HG03103 (cell line): ENCODE measurements at regions not wholly inside any gene's neighbourhood (a gene's known extent, or its start where the extent isn't known, plus 50 kb on each side); places are given as distances from the start of the nearest gene placed in this dataset.

ENCODE experiments used
- ATAC-seq: cut with Tn5 transposase; IDR thresholded peaks from one replicate; pipeline ENCODE4 v1.9.1; 2021; ENCODE audit warnings: low read depth; ENCODE audit not compliant: unreplicated experiment

DNA sequence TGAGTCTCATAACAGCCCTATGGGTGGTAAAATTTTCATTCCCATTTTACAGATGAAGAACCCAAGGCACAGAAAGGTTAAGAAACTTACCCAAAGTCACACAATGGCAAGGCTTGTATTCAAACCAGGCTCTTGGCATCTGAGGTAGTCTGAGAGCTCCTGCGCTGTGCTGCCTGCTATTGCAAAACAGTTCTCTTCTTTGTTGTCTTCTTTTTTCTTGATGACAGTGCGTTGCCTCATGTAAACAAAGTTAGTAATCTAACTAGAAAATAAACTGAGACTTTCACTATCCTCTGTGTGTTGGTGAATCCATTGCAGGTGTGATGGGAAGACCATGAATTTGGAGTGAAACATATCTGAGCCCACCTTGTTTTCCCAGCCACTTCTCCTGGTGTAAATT is 240.8 kb downstream of the PTEN start:
- ATAC-seq: no peak

DNA sequence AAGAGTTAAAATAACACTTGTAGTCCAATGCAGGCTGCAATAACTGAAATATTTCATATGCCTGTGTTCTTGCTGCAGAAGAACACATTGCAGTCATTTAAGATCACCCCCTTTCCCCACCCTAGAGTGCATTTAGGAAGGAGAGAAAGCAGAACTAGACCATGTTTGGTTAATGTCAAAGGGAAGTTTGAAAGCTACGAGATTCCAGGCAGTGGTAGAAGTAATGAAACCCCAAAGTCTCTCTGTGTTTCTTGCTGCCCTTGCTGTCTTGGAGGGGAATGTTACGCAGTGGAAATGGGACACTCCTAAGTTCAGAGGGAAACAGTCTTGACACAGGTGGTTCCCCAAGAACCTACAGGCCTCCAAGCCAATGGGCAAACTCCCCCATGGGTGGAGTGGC is 242.9 kb downstream of the PTEN start:
- ATAC-seq: no peak

DNA sequence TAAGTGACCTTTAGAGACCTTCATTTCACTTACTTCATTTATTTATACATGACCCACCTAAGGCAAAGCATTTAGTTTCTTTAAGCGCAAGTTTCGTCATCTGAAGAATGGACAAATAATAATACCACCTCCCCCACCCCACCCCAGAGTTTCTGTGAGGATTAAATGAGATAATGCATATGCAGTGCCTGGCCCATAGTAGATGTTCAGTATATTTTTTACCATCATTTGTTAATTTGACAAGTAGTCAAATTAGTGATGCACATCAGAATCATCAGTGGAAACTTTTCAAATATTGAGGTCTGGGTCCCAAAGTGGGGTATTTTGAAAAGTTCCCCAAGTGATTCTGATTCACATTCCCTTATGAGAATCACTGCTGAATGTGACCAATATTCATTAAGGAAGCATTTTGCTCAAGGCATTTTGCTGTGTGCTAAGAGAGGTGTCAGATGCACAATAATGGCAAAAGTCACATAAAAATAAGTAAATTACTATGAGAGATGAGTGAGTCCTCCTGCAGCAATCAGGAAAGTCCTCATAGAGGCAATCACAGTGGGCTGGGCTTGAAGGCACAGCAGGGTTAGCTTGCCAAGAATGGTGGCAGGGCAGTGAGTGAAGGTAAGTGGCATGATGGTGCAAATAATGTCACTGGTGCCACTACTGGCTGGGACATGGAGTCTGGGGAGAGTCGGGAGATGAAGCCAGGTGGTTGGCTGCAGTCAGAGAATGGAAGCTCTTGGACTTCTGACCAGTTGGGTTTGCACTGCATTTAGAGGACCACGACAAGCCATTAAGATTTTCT is 244.1 kb downstream of the PTEN start:
- ATAC-seq: no peak

DNA sequence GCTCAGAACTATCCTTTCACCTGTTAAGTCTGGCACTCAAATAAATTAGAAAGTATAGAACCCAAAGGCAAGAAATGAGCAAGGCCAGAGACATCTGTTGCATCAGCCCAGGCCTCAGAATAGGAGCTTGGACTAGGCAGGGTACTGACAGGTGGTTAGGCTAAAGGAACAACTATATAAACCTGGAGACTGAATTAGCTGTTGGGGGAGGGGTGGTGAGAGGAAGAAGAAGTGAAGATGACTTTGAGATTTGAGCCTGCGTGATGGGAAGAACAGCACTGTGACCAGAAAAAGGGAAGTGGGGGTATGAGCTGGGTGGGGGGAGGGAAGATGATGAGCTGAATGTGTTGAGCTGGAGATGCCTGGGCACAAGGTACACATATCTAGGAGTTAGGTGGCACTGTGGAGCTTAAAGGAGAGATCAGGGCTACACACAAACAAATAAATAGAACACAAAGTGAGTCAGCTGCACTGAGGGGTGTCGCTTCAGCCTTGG is 244.7 kb downstream of the PTEN start:
- peak; percentile 43 for ATAC-seq

DNA sequence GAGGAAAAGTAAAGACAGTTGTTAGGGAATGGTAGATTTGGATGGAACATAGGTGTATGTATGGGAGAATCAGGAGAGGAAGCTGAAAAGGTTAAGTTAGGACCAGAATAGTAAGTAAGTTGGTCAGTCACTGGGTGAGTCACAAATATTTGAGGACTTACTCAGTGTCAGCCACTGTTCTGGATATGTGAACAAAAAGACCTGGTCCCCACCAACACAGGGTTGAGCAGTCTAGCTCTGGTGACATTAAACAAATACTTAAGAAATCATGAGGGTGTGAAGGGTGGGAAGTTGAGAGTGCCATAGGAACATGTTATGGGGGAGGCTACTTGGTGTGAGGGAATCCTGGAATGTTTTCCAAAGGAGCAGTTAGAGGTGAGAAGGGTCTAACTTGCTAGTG is 246.9 kb downstream of the PTEN start:
- ATAC-seq: no peak

DNA sequence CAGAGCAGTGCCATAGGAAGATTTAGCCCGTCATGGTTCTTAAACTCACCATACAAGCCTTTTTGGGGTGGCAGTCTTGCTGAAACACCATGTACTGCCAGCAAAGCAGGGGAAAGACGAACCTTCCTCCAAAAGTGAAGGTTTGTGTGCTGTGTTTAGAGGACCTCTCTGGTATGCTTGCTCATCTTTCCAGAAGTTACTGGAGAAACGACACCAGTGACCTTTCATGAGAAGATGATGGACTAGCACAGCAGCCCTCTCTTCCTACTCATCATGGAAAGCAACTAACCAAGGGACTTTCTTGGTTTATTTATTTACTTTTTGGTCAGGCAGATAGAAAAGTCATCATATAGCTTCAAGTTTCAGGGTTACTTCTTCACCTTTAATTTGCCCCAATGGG is 247.4 kb downstream of the PTEN start:
- ATAC-seq: no peak

DNA sequence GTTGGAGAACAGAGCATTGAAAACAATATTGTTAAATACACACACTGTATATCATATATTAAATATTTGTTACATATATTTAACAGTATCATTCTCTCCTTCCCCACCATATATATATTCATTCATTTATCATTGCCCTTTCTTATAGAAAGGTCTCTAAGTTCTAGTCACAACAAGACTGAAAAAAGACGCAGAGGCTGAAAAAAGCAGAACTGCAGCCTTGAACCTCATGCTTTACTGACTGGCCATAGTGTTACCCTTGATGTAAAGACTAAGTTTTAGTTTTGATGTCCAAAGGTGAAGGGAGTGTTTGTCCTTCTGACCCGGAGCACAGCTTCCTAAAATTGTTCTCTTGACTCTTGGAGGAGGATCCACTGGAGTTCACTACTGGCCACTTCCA is 247.9 kb downstream of the PTEN start:
- no peak for ATAC-seq

DNA sequence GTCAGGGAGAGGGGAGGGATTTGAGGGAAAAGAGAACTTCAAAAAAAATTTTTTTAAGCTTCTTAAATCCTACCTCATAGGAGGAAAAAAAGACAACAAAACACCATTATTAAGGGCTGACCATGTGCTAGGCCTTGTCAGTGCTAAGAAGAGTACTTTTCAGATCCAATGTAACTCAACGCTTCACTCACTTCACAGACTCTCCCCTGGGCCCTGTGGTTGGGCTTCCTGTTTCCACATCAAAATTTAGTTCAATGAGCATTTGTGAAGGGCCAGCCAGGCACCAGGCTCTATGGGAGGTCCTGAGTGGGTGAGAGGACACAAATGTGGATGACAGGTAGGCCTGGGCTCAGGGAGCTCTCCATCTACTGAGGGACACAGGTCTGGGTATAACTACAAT is 249.8 kb downstream of the PTEN start:
- ATAC-seq: no peak

DNA sequence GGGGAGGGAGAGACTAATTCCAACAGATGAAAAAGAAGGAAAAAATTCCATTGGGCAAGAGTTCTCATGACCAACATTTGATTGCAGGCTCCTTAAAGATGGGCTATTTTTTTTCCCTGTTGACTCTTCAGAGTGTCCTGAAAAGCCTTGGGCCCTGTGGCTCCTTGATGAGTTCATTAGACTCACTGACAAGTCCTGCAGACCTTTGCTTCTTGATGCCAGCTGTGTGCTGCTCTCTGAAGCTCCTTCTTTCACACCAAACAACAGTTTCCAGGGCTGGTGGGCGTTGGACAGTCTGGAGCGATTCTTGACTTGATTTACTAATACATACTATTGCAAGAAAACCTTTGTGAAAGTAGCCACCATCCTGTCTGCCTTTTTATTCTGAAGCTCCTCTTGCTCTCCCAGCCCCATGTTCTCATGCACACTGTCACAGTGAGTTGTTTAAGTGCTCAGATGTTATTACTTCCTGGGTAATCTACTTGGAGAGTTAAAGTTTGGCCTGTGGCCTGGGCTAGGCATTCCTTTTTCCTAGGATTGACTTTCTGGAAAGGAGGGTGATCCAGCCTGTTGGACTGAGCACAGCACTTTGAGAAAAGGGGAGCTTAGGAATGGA is 250.3 kb downstream of the PTEN start:
- ATAC-seq: no peak

DNA sequence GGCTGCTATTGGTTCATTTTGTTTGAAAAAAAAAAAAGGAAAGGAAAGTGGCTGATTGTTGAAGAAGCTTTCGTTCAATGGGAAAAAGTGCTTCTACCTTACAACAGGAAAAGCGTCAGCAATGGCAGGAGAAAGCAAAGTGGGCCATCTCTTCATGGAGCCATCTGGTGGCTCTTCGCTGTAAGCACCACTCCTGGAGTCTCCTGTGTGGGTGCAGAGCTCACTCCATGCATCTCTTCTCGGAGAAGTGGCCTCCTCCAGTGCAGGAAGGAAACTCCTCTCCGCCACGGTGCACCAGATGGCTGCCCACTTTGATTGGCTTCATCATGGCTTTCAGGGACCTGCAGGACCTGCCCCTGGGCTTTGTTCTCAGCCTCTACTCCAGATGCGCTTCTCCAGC is 250.9 kb downstream of the PTEN start:
- no peak for ATAC-seq

DNA sequence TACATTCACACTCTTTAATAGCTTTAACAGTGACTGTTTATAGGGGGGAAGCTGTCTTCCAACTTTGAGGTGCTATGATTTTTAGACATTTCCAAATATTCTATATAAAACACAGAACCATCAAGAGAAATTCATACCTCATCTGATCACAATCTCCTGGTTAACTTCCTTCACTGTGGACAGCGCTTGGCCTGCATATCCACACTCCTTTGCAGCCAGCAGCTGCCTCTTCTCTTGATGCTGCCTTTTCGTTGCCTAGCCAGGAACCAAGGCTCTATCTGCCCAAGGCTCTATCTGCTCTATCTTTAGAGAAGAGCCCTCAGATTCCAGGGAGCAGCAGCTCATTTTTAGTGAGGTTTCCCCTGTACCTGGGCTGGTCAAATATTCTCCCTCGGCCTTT is 252.0 kb downstream of the PTEN start:
- no peak for ATAC-seq

DNA sequence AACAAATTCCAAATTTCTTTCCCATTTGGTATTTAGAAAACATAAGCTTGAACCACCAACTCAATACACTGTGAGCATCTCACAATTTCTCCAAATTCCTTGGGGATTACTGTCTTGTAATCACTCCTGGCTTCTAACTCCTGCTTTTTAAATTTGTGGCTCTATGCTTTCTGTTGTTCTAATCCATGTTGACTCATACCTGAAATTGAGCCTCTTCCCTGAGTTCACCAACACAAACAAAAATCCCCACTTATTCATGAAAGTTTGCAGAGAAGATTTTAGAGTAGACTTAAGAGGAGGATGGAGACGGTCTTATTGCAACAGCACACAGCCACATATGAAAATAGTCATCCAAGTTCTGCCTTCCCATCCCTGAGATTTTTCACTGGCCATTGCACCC is 252.5 kb downstream of the PTEN start:
- no peak for ATAC-seq

DNA sequence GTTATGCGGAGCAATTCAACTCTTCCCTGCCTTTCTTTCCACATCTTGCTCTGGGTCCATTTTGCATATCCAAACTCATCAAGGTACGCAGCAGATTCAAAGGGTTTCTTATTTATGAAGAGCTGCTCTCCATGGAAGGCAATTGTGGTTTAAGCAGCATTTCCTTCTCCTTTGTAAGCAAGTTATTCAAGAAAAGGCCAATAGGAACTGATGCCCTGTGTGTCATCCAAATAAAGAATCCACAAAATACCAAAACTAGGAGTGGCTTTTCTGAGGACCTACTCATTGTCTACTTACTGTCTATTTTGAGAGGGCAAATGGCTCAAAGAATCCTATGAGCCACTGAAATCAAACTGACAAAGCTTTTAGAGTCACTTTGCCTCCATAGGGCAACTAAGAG is 253.1 kb downstream of the PTEN start:
- no peak for ATAC-seq

DNA sequence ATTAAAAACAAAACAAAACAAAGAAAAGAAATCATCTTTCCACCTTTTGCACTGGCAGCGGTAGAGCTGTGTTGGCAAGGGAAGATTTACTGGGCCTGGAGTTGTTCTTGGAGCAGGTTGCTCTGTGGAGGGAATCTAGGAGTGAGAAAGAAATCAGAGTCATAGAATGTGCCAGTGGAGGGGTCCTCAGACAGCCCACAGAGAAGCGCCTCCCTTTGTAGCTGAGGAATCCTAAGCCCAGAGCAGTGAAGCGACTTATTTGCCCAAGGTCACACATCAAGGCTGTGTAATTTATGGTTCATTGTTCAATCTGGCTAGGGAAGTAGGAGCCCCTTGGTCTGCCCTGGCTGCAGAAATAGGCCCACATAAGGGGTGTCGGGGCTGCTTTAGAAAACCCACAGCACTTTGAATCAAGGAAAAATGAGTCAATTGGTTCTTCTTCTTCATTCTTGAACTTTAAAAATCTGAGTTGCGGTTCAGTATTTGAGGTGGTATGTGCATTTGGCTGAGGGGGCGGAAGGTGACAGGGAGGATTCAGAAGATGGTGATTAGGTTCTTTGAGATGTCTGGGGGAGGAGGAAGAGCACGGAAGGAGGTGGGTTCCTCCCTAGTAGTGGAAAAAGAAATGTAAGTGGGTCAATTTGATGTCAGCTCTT is 253.7 kb downstream of the PTEN start:
- ATAC-seq: peak; percentile 40

DNA sequence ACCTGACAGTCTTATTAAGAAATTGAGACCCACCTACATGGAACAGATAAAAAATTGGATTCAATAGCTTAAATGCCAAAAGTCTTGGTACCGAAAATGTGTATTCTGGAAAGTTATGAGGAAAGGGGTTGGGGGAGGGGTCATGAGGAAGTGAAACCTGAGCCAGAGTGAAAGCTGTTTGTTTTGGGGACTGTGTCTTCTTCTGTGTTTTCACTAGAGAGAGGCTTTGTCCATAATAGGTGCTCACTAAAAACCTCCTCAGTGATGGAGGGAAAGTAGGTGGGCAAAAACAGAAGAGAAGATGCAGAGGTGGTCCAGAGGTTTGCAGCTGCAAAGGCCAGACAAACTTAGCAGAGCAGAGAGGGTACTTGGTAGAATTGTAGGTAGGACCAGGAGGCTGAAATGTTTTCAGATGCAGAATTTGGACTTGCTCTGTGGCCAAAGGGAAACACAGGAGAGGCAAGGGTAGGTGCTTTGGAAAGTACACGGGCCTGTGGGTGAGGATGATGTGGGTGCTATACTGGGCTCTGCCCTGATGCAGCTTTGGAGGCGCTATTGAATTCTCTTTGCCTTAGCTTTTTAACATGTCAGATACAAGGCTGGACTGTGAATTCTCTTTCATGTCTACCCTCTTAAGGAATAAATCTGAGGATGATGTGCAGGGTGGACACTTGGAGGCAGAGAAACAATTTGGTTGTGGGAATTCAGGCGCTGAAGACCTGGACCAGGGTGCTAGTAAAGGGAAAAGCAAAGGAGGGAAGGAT is 254.6 kb downstream of the PTEN start:
- ATAC-seq: no peak

DNA sequence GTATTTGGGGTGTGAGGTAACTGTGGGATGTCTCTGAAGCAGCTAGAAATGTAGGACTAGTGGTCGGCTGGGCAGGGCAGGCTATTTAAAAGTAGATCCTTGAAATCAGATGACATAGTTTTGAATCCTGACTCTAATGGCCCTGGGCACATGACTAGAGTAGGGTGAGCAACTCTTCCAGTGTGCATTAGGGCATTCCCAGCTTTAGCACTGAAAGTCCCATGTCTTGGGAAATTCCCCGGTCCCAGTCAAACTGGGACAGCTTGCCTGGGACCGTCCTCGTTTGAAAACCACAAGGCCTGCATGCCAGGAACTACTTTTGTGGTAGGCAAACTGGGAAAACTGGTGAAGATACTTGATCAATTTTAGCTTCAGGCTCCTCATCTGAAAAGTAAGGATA is 255.3 kb downstream of the PTEN start:
- ATAC-seq: no peak

DNA sequence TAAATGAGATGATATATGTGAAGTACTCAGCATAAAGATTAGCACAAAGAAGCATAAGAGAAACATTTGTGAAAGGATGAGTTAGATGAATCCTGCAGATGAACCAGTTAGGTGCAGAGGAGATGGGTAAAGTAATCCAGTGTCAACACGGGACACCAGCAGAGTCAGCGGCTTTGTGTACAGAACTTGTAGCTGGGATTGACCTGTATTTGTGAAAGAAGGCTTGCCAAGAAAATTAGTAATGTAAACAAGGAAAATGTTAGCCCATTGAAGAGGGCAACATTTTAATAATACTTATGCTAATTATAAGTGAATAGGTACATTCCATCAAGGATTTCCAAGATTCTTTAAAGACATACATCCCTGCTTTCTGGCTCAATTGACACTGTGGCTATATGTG is 255.7 kb downstream of the PTEN start:
- ATAC-seq: no peak

DNA sequence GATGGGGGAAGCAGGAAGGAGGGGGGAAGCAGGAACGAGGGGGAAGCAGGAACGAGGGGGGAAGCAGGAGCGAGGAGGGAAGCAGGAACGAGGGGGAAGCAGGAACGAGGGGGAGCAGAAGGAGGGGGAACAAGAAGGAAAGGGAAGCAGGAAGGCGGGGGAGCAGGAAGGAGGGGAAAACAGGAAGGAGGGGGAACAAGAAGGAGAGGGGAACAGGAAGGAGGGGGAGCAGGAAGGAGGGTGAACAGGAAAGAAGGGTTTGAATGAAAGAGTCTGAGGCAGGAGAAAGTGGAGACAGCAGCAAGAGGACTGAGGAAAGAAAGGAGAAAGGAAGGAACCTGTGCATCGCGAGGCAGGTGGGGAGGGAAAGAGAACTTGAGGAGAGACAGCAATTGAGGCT is 256.6 kb downstream of the PTEN start:
- ATAC-seq: no peak

DNA sequence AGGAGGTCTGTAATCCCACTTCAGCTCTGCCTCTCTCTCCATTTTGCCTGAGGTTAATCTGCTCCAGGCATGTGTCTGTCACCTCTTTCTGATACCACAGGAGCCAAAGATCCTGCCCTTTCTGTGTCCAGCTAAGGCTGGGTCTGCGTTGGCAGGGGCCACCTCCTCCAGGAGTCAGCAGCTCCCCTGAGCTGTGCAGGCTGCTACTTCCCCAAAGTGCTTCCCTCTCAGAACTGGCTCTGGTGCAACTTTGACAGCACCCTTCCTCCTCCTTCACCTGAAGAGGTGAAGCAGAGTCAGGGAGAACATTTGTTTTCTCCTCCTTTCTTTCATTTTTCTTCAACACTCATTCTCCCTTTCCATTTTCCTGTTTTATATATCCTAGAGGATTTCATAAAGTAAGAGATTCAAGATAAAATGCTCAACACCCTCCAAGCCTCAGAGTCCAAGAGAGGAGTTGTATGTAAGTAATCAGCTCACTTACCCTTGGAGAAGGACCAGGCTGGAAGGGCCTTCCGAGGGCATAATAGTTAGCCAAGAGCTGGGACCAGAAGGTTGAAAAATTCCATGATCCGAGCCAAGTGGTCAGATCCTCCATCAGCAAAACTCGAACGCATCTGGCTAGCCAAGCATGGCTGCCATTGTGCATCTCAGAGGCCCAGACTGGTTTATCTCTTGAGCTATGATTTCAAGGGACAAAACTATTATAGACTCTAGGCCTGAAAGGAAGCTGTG is 257.3 kb downstream of the PTEN start:
- no peak for ATAC-seq

DNA sequence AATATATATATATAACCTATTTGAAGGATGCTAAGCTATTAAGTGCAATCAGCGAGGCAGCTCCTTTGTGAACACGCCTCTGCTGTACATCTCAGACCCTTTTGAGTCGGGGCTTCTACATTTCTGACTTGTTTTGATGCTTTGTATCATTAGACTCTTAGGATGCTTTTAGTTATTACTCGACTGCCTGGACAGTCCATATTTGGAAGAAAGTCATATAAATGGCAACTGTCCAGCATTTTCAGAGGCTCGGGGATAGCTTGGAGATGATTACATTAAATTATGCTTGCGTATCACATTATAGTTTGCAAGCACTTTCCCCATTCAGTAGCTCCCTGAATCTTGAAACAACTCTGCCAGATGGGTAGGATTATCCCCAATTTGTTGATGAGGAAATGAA is 257.9 kb downstream of the PTEN start:
- no peak for ATAC-seq
